Small intestine (tissue), 7 donors: ENCODE measurements at regions not wholly inside any gene's neighbourhood (a gene's known extent, or its start where the extent isn't known, plus 50 kb on each side); places are given as distances from the start of the nearest gene placed in this dataset.

Source experiments
- DNase-seq, 2 donors: peaks; one replicate each; pipeline versions ENCODE4 v3.0.0 to v3.0.0-alpha.2; 2013
- FAIRE-seq: peaks from 2 replicates; lab custom pipeline; 2012; peaks lifted over from hg19 to GRCh38; lab: Jason Lieb, UNC
- H3K27ac ChIP-seq, 3 donors: one replicate each; pipeline ENCODE4 v1.5.1; 2013; ENCODE audit warnings: low read length in 2 of 3, mild to moderate bottlenecking in 2 of 3, control low read depth in 1 of 3, inconsistent platforms in 1 of 3, low read depth in 1 of 3, moderate library complexity in 1 of 3
- H3K27me3 ChIP-seq, 3 donors: one replicate each; pipeline ENCODE4 v1.6.1; 2013; ENCODE audit warnings: low read length in 3 of 3, inconsistent platforms in 1 of 3; ENCODE audit not compliant: control insufficient read depth in 3 of 3, insufficient read depth in 3 of 3
- H3K36me3 ChIP-seq, 3 donors: one replicate each; pipeline ENCODE4 v1.6.1; 2013; ENCODE audit warnings: low read length in 3 of 3, inconsistent platforms in 1 of 3, low read depth in 1 of 3, mild to moderate bottlenecking in 1 of 3, moderate library complexity in 1 of 3; ENCODE audit not compliant: control insufficient read depth in 3 of 3, insufficient read depth in 2 of 3
- H3K4me1 ChIP-seq, 3 donors: one replicate each; pipeline ENCODE4 v1.6.1; 2013; ENCODE audit warnings: low read length in 2 of 3, inconsistent platforms in 1 of 3, low read depth in 1 of 3, mild to moderate bottlenecking in 1 of 3, moderate library complexity in 1 of 3; ENCODE audit not compliant: control insufficient read depth in 3 of 3, insufficient read depth in 2 of 3
- H3K4me3 ChIP-seq, 3 donors: one replicate each; pipeline ENCODE4 v1.5.1; 2013; ENCODE audit warnings: low read length in 3 of 3, control low read depth in 1 of 3, inconsistent platforms in 1 of 3, low read depth in 1 of 3, mild to moderate bottlenecking in 1 of 3, moderate library complexity in 1 of 3
- H3K9me3 ChIP-seq, 2 donors: one replicate each; pipeline ENCODE4 v1.6.1; 2013; ENCODE audit warnings: low read depth in 1 of 2, low read length in 1 of 2; ENCODE audit not compliant: control insufficient read depth in 2 of 2, insufficient read depth in 1 of 2
- WGBS, 3 donors: extraction: QIAGEN DNeasy Blood & Tissue Kit; methylation state at CpG; one replicate each; pipeline ENCODE4 v1.1.7; 2013; 5-methylcytosine and 5-hydroxymethylcytosine counted together
- donor health status: healthy with polysubstance abuse.
- donor health status: control.
- donor health status: control.
- donor health status: Bipolar disorder and iron deficiency.
- donor health status: healthy.

GRCh38 chr9:24608599-24608998 lies 62.9 kb upstream of the IZUMO3 start:
- H3K27me3 ChIP-seq = no peaks in the 10 kb centered on the region
- no peak overlapping the region for H3K27ac ChIP-seq
- 59 to 85% (median 84%) methylated on average over 5 of the region's 5 CpGs for WGBS, 3 donors
- H3K36me3 ChIP-seq = no peaks in the 10 kb centered on the region
- FAIRE-seq (no peak), DNase-seq (no peak)
- H3K4me1 ChIP-seq = no peaks in the 10 kb centered on the region
- H3K9me3 ChIP-seq = no peaks in the 10 kb centered on the region
- no peak overlapping the region for H3K4me3 ChIP-seq

DNA sequence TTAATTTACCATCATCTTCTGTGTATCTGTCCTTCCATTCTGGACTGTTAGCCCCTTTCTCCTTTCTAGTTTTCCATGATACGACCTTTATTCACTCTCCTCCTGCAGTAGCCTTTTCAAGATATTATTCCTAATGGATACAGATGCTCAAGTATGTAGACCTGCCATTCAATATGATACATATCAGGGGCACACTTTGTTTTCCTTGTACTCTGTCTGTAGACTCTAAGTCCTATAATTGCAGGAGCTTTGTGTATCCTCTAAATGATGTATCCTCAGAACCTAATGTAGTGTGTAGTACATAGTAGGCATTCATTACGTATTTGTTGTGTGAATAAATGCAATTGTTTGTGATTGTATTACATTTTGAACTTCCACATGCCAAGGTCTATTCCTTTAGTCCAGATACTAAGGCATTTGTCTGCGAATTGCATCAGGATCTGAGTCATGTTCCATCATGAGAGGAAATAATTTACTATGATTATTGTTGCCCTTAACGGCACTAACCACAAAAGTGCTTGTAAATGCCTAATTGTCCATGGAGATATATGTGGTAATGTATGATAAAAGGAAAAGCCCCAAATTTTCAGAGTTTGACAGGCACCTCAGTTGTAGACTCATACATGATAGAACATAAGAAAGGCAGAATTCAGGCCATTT lies 57.1 kb upstream of the IZUMO3 start:
- Histone ChIP-seq H3K4me1 (no peaks in the 10 kb centered on the region), H3K4me3 (no peak overlapping the region), H3K27ac (no peak overlapping the region), H3K27me3 (no peaks in the 10 kb centered on the region), H3K9me3 (no peaks in the 10 kb centered on the region), H3K36me3 (no peaks in the 10 kb centered on the region)
- WGBS, 3 donors = 63 to 77% (median 72%) methylated on average over 4 of the region's 4 CpGs
- DNase-seq (no peak), FAIRE-seq (no peak)
